ENCODE measurements at regions not wholly inside any gene's neighbourhood (a gene's known extent, or its start where the extent isn't known, plus 50 kb on each side); places are given as distances from the start of the nearest gene placed in this dataset.
A peak's percentile ranks its signal among the peaks of the same experiment; 100 is the strongest.

DNA sequence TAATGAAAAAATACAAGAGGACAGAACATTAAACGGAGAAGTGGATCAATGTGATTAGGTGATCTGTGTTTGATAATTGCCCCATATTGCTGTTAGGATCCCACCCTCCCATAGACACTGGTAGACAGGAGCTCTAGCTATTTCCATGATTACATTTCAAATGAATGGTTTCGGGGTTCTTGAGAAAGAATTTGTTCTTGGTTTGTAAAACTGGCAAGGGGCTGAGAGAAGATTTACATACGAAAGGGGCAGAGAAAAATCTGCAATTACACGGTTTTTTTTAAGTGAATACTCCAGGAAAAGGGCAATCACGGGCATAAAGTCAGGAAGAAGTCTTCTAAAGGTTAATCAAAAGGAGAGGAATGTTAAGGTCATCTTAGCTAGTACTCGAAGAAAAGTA lies 2125.7 kb upstream of the PCDH20 start:
- Mint-ChIP-seq H3K27ac (no peak overlapping the region), H3K4me1 (peaks cover 8% of the 10 kb centered on the region), H3K36me3 (ENCODE audit: low read depth) (no peaks in the 10 kb centered on the region), H3K27me3 (ENCODE audit: insufficient read depth, low read depth, poor library complexity) (peaks cover 30% of the 10 kb centered on the region), H3K4me3 (no peak overlapping the region), H3K9me3 (no peaks in the 10 kb centered on the region; the same call in 2 of the 3 replicates)
- TF ChIP-seq NANOG (IDR thresholded peaks at IDR 0.05; ENCODE audit: borderline replicate concordance) (peak; percentile 24; the same call in 1 of the 2 replicates), EZH2 (IDR thresholded peaks at IDR 0.05; ENCODE audit: low read depth, unreplicated experiment) (no peak), STAT1 (IDR thresholded peaks at IDR 0.05; ENCODE audit: unreplicated experiment) (no peak), ZNF114 (CRISPR knock-in tag; IDR thresholded peaks at IDR 0.05) (no peak), EZH2phosphoT487 (IDR thresholded peaks at IDR 0.05; ENCODE audit: unreplicated experiment) (no peak), POLR2AphosphoS5 (IDR thresholded peaks at IDR 0.05; ENCODE audit: low read depth) (peak; percentile 42; the same call in 1 of the 2 replicates), CREB1 (CRISPR knock-in tag; IDR thresholded peaks at IDR 0.05; ENCODE audit: low read depth) (no peak), JUNB (IDR thresholded peaks at IDR 0.05; ENCODE audit: unreplicated experiment) (no peak), ZNF331 (CRISPR knock-in tag; IDR thresholded peaks at IDR 0.05; ENCODE audit: low read depth) (no peak)
- TF ChIP-seq, protein P1, sequence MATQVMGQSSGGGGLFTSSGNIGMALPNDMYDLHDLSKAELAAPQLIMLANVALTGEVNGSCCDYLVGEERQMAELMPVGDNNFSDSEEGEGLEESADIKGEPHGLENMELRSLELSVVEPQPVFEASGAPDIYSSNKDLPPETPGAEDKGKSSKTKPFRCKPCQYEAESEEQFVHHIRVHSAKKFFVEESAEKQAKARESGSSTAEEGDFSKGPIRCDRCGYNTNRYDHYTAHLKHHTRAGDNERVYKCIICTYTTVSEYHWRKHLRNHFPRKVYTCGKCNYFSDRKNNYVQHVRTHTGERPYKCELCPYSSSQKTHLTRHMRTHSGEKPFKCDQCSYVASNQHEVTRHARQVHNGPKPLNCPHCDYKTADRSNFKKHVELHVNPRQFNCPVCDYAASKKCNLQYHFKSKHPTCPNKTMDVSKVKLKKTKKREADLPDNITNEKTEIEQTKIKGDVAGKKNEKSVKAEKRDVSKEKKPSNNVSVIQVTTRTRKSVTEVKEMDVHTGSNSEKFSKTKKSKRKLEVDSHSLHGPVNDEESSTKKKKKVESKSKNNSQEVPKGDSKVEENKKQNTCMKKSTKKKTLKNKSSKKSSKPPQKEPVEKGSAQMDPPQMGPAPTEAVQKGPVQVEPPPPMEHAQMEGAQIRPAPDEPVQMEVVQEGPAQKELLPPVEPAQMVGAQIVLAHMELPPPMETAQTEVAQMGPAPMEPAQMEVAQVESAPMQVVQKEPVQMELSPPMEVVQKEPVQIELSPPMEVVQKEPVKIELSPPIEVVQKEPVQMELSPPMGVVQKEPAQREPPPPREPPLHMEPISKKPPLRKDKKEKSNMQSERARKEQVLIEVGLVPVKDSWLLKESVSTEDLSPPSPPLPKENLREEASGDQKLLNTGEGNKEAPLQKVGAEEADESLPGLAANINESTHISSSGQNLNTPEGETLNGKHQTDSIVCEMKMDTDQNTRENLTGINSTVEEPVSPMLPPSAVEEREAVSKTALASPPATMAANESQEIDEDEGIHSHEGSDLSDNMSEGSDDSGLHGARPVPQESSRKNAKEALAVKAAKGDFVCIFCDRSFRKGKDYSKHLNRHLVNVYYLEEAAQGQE (IDR thresholded peaks at IDR 0.05; ENCODE audit: unreplicated experiment): no peak
- TF ChIP-seq, protein P2, sequence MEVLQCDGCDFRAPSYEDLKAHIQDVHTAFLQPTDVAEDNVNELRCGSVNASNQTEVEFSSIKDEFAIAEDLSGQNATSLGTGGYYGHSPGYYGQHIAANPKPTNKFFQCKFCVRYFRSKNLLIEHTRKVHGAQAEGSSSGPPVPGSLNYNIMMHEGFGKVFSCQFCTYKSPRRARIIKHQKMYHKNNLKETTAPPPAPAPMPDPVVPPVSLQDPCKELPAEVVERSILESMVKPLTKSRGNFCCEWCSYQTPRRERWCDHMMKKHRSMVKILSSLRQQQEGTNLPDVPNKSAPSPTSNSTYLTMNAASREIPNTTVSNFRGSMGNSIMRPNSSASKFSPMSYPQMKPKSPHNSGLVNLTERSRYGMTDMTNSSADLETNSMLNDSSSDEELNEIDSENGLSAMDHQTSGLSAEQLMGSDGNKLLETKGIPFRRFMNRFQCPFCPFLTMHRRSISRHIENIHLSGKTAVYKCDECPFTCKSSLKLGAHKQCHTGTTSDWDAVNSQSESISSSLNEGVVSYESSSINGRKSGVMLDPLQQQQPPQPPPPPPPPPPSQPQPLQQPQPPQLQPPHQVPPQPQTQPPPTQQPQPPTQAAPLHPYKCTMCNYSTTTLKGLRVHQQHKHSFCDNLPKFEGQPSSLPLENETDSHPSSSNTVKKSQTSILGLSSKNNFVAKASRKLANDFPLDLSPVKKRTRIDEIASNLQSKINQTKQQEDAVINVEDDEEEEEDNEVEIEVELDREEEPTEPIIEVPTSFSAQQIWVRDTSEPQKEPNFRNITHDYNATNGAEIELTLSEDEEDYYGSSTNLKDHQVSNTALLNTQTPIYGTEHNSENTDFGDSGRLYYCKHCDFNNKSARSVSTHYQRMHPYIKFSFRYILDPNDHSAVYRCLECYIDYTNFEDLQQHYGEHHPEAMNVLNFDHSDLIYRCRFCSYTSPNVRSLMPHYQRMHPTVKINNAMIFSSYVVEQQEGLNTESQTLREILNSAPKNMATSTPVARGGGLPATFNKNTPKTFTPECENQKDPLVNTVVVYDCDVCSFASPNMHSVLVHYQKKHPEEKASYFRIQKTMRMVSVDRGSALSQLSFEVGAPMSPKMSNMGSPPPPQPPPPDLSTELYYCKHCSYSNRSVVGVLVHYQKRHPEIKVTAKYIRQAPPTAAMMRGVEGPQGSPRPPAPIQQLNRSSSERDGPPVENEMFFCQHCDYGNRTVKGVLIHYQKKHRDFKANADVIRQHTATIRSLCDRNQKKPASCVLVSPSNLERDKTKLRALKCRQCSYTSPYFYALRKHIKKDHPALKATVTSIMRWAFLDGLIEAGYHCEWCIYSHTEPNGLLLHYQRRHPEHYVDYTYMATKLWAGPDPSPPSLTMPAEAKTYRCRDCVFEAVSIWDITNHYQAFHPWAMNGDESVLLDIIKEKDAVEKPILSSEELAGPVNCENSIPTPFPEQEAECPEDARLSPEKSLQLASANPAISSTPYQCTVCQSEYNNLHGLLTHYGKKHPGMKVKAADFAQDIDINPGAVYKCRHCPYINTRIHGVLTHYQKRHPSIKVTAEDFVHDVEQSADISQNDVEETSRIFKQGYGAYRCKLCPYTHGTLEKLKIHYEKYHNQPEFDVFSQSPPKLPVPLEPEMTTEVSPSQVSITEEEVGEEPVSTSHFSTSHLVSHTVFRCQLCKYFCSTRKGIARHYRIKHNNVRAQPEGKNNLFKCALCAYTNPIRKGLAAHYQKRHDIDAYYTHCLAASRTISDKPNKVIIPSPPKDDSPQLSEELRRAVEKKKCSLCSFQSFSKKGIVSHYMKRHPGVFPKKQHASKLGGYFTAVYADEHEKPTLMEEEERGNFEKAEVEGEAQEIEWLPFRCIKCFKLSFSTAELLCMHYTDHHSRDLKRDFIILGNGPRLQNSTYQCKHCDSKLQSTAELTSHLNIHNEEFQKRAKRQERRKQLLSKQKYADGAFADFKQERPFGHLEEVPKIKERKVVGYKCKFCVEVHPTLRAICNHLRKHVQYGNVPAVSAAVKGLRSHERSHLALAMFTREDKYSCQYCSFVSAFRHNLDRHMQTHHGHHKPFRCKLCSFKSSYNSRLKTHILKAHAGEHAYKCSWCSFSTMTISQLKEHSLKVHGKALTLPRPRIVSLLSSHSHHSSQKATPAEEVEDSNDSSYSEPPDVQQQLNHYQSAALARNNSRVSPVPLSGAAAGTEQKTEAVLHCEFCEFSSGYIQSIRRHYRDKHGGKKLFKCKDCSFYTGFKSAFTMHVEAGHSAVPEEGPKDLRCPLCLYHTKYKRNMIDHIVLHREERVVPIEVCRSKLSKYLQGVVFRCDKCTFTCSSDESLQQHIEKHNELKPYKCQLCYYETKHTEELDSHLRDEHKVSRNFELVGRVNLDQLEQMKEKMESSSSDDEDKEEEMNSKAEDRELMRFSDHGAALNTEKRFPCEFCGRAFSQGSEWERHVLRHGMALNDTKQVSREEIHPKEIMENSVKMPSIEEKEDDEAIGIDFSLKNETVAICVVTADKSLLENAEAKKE (CRISPR knock-in tag; IDR thresholded peaks at IDR 0.05): no peak
- TF ChIP-seq, protein P3, sequence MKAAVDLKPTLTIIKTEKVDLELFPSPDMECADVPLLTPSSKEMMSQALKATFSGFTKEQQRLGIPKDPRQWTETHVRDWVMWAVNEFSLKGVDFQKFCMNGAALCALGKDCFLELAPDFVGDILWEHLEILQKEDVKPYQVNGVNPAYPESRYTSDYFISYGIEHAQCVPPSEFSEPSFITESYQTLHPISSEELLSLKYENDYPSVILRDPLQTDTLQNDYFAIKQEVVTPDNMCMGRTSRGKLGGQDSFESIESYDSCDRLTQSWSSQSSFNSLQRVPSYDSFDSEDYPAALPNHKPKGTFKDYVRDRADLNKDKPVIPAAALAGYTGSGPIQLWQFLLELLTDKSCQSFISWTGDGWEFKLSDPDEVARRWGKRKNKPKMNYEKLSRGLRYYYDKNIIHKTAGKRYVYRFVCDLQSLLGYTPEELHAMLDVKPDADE (IDR thresholded peaks at IDR 0.05): no peak
- TF ChIP-seq, protein P4, sequence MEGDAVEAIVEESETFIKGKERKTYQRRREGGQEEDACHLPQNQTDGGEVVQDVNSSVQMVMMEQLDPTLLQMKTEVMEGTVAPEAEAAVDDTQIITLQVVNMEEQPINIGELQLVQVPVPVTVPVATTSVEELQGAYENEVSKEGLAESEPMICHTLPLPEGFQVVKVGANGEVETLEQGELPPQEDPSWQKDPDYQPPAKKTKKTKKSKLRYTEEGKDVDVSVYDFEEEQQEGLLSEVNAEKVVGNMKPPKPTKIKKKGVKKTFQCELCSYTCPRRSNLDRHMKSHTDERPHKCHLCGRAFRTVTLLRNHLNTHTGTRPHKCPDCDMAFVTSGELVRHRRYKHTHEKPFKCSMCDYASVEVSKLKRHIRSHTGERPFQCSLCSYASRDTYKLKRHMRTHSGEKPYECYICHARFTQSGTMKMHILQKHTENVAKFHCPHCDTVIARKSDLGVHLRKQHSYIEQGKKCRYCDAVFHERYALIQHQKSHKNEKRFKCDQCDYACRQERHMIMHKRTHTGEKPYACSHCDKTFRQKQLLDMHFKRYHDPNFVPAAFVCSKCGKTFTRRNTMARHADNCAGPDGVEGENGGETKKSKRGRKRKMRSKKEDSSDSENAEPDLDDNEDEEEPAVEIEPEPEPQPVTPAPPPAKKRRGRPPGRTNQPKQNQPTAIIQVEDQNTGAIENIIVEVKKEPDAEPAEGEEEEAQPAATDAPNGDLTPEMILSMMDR (conservative IDR thresholded peaks at IDR 0.05; ENCODE audit: low read depth in 2 of 2): no peak
- Histone ChIP-seq H3F3A (replicated peaks; ENCODE audit: low read depth) (no peaks in the 10 kb centered on the region), H3K79me2 (replicated peaks; ENCODE audit: insufficient read depth) (no peaks in the 10 kb centered on the region), H3K9me2 (ENCODE audit: insufficient read depth) (no peaks in the 10 kb centered on the region), H2AFZ (no peak overlapping the region), H3K27me3 (ENCODE audit: insufficient read depth) (peaks cover 55% of the 10 kb centered on the region), H3K4me2 (no peak overlapping the region), H3K36me3 (ENCODE audit: insufficient read depth) (no peaks in the 10 kb centered on the region), H4K20me1 (replicated peaks; ENCODE audit: insufficient read depth) (no peaks in the 10 kb centered on the region; the same call in 1 of the 2 replicates), H3K4me3 (no peak overlapping the region), H3K4me1 (ENCODE audit: insufficient read depth) (no peaks in the 10 kb centered on the region; the same call in 1 of the 2 replicates), H3K27ac (ENCODE audit: low read depth) (no peak overlapping the region)
- ATAC-seq (peak; percentile 36; the same call in 1 of the 3 replicates), DNase-seq (ENCODE audit: low spot score) (peak; percentile 52)

Data from GM23338 (cell line).